Activated CD4-positive, alpha-beta T cell treated with anti-CD3 and anti-CD28 coated beads, Interleukin-2, amount 50 U/mL, for 16 hours (primary cell): ENCODE measurements at regions not wholly inside any gene's neighbourhood (a gene's known extent, or its start where the extent isn't known, plus 50 kb on each side); places are given as distances from the start of the nearest gene placed in this dataset.
A peak's percentile ranks its signal among the peaks of the same experiment; 100 is the strongest.
"Not testable (repeated sequence)": the region's sequence is repeated elsewhere in the genome, so short reads cannot be mapped to it uniquely, and the experiment has no call there.

Experiments used
- DNase-seq: peaks from one replicate; pipeline ENCODE4 v3.0.0-alpha.2; 2020

- DNase-seq, result no peak
These were observed 51.0 kb upstream of the PHF24 start for GRCh38 chr9:34907044-34907443.

- DNase-seq, result peak; percentile 79
These were observed 58.4 kb upstream of the PHF24 start for GRCh38 chr9:34899535-34900158.

DNA sequence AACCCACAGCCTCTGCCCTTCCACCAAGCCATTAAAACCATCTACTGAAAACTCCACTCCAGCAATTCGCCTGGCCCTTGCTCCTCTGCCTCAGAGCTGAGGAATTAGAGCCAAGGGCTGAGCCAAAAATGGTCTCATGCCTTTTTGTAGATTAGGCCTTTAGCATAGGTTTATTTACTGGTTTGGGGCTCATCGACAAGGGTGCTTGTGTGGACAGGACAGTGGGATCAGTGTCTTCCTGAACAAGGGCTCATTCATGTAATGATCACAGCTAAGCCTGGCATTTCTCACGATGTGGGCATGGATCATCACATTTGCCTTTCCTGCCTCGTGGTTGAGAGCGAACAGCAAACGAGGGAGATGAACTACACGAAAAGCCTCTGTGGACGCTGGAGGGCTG, 59.2 kb upstream of the PHF24 start:
- DNase-seq, result no peak

DNA sequence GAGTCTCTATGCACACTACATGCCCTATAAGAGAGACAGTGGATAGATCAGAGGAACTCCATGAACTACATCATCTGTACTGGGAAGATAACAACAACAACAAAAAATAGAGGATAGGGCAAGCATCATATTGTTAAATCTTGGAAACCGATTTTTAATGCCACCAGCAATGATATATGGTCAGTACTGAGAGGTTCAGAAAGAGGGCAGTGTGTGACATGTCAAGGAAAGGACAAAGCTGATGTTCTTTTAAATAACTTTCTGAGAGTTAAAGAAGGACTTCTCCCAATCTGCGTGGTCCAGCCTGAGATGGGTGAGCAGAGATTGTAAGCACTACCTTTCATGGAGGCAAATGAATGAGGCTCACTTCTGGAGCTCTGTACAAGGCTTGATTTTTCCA, 62.0 kb upstream of the PHF24 start:
- no peak for DNase-seq

DNA sequence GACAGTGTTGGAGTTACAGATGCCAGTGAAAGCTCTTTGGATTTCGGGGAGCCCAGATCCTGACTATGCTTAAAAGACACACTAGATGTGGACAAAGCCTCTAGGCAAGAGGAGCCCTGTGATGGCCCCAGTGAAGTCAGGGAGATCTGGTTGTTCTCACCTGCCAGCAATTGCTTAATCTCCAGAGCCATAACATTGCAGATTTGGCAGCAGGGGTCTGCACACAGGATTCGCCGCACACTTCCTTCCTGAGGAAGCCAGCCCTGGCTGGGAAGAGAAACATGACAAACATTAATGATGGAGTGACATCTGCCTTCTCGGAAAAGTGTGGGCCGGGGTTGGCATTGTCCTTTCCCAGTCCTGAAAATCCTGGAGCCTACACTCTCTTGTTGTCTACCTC, 65.2 kb upstream of the PHF24 start:
- DNase-seq, result no peak

GRCh38 chr9:34891386-34891785, 66.7 kb upstream of the PHF24 start:
- no peak for DNase-seq

GRCh38 chr9:34887841-34888240, 70.2 kb upstream of the PHF24 start:
- DNase-seq, result no peak

DNA sequence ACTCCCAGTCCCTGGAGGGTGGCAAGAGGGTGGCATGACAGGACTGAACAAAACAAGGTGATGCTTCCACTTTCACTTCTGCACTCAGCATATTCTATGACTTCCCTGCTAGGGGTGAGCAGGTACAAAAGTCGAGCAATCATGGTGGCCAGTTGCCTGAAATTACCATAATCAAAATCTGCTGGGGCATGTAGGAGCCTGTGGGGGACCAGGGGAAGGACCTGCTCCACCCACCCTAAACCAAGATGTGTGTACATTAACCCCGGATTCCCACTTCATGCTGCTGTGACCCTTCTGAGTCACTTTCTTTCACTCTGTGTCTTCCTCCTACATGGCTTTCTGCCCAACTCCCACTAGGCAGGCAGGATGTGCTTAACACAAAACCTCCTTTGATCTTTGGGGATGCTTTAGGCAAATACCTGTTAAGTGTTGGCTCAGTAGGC, 73.3 kb upstream of the PHF24 start:
- DNase-seq, result peak; percentile 18

GRCh38 chr9:34876096-34876495, 82.0 kb upstream of the PHF24 start:
- no peak for DNase-seq

DNA sequence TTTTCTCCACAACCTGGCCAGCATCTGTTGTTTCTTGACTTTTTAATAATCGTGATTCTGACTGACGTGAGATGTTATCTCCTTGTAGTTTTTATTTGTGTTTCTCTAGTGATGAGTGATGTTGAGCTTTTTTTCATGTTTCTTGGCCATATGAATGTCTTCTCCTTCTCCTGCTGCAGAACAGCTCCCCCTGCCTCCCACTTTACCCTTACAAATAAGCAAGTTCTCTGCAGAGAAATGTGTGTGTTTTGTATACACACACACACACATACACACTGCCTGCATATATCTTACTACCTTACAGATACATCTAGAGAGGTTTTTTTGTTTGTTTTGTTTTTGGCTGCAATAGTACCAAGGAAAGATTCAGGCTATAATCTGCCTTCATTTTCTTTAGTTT, 88.7 kb upstream of the PHF24 start:
- no peak for DNase-seq

- DNase-seq, result no peak
These were observed 91.5 kb upstream of the PHF24 start for GRCh38 chr9:34866614-34867013.

GRCh38 chr9:34863426-34863825, 94.7 kb upstream of the PHF24 start:
- DNase-seq, result no peak

- DNase-seq, result no peak
These were observed 95.2 kb upstream of the PHF24 start for GRCh38 chr9:34862836-34863235.

GRCh38 chr9:34862043-34862442, 96.0 kb upstream of the PHF24 start:
- no peak for DNase-seq

DNA sequence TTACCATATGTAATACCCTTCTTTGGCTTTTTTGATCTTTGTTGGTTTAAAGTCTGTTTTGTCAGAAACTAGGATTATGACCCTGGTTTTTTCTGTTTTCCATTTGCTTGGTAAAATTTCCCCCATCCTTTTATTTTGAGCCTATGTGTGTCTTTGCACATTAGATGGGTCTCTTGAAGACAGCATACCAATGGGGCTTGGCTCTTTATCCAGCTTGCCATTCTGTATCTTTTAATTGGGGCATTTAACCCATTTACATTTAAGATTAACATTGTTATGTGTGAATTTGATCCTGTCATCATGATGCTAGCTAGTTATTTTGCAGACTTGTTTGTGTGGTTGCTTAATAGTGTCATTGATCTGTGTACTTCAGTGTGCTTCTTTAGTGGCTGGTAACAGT, 103.1 kb upstream of the PHF24 start:
- DNase-seq, result not testable (repeated sequence)

- no peak for DNase-seq
These were observed 120.1 kb upstream of the CCL21 start for GRCh38 chr9:34830068-34830467.

DNA sequence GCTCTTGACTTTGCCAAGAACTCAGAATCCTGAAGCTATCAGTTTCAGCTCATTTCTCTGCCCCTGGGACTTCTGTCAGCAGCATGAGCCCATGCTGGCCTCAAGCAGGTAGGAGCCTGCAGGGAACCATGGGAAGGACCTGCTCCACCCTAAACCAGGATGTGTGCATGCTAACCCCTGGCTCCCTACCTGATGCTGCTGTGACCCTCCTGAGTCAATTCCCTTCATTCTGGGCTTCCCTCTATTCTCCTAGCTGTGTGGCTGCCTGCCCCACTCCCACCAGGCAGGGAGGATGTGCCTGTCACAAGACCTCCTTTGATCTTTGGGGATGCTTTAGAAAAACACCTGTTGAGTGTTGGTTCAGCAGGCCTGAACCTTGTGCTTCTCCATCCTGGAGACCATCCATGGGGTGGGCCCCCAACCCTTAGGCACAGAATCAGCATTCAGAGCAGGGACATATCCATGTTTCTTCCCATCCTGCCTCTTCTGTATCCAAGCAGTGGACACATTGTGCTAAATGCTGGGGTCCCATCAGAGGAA, 117.1 kb upstream of the CCL21 start:
- no peak for DNase-seq

DNA sequence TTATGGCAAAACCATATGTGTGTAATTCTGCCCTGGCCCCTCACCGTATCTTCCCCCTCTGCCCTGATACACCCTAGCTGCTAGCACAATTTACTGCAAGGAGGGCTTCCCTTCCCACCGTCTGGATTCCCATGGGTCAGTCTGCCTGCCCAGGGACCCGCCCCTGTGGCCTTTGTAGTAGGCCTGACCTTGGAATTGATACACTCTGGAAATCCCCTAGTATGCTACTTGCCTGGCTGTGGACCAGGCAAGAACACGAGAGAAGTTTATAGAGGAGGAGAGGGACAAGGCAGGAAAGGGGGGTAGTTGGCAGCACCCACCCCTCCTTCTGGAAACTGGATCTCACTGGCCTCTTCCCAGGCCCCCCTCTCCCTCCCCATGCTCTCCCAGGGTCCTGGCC, 115.8 kb upstream of the CCL21 start:
- DNase-seq, result no peak

GRCh38 chr9:34823778-34824177, 113.8 kb upstream of the CCL21 start:
- no peak for DNase-seq

GRCh38 chr9:34810187-34810524, 100.2 kb upstream of the CCL21 start:
- DNase-seq, result no peak

GRCh38 chr9:34809504-34810186, 99.7 kb upstream of the CCL21 start:
- DNase-seq, result no peak

DNA sequence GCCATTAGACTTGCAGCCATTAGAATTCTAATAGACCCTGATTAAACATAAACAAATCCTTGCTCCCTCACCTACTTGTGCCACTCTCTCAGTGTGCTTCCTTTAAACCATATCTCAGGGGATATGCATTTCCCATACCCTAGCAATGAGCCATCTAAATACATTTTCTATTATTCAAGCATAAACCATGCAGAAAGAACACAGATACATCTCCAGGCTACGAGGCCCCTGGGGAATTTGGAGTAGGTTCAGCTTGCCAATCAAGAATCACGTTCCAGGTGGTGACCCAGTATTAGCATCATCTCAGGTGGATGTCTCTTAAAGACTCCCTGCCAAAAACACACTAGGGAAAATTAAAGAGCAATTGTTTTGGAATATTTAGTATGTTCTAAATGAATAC, 93.0 kb upstream of the CCL21 start:
- DNase-seq, result no peak

DNA sequence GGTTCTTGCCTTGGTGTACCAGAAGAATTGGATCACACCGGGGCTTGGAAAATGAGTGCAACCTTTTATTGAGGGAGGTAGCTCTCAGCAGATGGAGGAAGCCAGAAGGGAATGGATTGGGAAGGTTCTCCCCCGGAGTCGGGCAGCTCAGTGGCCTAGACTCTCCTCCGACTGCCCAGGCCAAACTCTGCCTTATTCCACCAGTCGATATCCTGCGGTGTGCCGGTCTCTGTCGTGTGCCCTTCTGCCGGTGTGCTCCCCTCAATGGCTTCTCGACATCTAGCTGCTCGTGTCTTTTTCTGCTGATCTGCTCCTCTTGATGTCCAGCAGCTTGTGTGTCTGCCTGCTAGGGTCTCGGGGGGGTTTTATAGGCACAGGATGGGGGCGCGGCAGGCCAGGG, 87.4 kb upstream of the CCL21 start:
- DNase-seq, result no peak

GRCh38 chr9:34796924-34797323, 87.0 kb upstream of the CCL21 start:
- DNase-seq, result no peak

- no peak for DNase-seq
These were observed 83.5 kb upstream of the CCL21 start for GRCh38 chr9:34793428-34793827.
